ENCODE measurements at regions not wholly inside any gene's neighbourhood (a gene's known extent, or its start where the extent isn't known, plus 50 kb on each side); places are given as distances from the start of the nearest gene placed in this dataset.

GRCh38 chr2:138095336-138095735 lies 131.1 kb downstream of the HNMT start:
- TF ChIP-seq POLR2A (IDR thresholded peaks at IDR 0.05; ENCODE audit: low read length) (no peak), CEBPB (IDR thresholded peaks at IDR 0.05) (no peak), TP53 (CRISPR knock-in tag; IDR thresholded peaks at IDR 0.05) (no peak), CTCF (IDR thresholded peaks at IDR 0.05) (no peak), MAX (IDR thresholded peaks at IDR 0.05) (no peak), USF2 (IDR thresholded peaks at IDR 0.05) (no peak), EP300 (IDR thresholded peaks at IDR 0.05) (no peak), KDM1A (IDR thresholded peaks at IDR 0.05; ENCODE audit: low read depth) (no peak), HOXA7 (CRISPR knock-in tag; IDR thresholded peaks at IDR 0.05) (no peak), KDM5A (IDR thresholded peaks at IDR 0.05) (no peak), MAFK (IDR thresholded peaks at IDR 0.05; ENCODE audit: partially characterized antibody) (no peak), RARB (CRISPR knock-in tag; IDR thresholded peaks at IDR 0.05) (no peak)

All from A549 (cell line).